OCI-LY7 (cell line): ENCODE measurements at regions not wholly inside any gene's neighbourhood (a gene's known extent, or its start where the extent isn't known, plus 50 kb on each side); places are given as distances from the start of the nearest gene placed in this dataset.

Experiments used
- EZH2phosphoT487 ChIP-seq: fragments of 200-600 bp; sonication (generic); IDR thresholded peaks from 2 replicates; pipeline ENCODE4 v1.6.1; 2018; ENCODE audit warnings: low read depth, borderline replicate concordance, mild to moderate bottlenecking, mixed run types, antibody characterized with exemption, low read length, moderate library complexity, mixed read lengths
- TF ChIP-seq, protein P1 (sequence below): fragments of 200-600 bp; sonication (generic); conservative IDR thresholded peaks from 2 replicates; pipeline ENCODE4 v1.5.1; 2014; ENCODE audit warnings: mild to moderate bottlenecking, antibody characterized with exemption, low read length, moderate library complexity, mixed read lengths

DNA sequence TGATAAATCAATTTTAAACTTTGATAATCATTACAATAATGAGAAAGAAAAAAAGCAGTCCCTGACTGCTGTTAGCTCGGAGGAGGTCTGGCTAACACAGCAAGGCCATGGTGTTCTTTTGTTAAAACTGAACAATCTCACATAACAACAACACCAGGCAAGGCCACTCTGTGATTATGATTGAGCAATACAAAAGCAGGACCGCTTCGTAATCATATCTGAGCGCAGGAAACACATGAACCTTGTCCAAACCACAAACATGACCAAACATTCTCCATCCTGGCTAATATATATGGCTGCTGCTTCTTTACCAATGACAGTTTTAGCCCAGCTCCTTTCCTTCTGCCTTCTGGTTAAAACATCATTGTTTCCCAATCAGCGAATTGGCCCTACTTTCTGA is 76.8 kb upstream of the DDX53 start:
- TF ChIP-seq, protein P1, sequence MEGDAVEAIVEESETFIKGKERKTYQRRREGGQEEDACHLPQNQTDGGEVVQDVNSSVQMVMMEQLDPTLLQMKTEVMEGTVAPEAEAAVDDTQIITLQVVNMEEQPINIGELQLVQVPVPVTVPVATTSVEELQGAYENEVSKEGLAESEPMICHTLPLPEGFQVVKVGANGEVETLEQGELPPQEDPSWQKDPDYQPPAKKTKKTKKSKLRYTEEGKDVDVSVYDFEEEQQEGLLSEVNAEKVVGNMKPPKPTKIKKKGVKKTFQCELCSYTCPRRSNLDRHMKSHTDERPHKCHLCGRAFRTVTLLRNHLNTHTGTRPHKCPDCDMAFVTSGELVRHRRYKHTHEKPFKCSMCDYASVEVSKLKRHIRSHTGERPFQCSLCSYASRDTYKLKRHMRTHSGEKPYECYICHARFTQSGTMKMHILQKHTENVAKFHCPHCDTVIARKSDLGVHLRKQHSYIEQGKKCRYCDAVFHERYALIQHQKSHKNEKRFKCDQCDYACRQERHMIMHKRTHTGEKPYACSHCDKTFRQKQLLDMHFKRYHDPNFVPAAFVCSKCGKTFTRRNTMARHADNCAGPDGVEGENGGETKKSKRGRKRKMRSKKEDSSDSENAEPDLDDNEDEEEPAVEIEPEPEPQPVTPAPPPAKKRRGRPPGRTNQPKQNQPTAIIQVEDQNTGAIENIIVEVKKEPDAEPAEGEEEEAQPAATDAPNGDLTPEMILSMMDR, result no peak
- no peak for TF ChIP-seq EZH2phosphoT487
